AG04450 (cell line): ENCODE measurements at regions not wholly inside any gene's neighbourhood (a gene's known extent, or its start where the extent isn't known, plus 50 kb on each side); places are given as distances from the start of the nearest gene placed in this dataset.

Experiments
- CTCF ChIA-PET: fragments of 300-600, 350-600 bp; formaldehyde crosslinking; extraction: SDS; loops from one replicate; lab custom pipeline; 2022; ENCODE audit warnings: antibody characterized with exemption, inconsistent platforms; lab: Charles Lee
- POLR2A ChIA-PET: fragments of 350-600 bp; formaldehyde crosslinking; extraction: SDS; loops from one replicate; lab custom pipeline; 2021; ENCODE audit warnings: antibody characterized with exemption, inconsistent platforms; lab: Yijun Ruan, JAX
- DNase-seq: peaks from one replicate; pipeline ENCODE4 v3.0.0-alpha.2; 2011; ENCODE audit warnings: low read depth, low spot score
- H3K27ac ChIP-seq: one replicate; pipeline ENCODE4 v1.5.1; 2012; ENCODE audit warnings: low read depth, low read length, control low read depth
- H3K27me3 ChIP-seq: one replicate; pipeline ENCODE4 v1.6.0; 2012; ENCODE audit warnings: low read length; ENCODE audit not compliant: control insufficient read depth, insufficient read depth
- H3K4me3 ChIP-seq: 2 replicates; pipeline ENCODE4 v1.5.1; 2011; ENCODE audit warnings: mild to moderate bottlenecking, low read depth, low read length, control low read depth
- H3K9me3 ChIP-seq: 2 replicates; pipeline ENCODE4 v1.5.1; 2012; ENCODE audit warnings: low read length; ENCODE audit not compliant: control insufficient read depth, insufficient read depth
- CTCF ChIP-seq: IDR thresholded peaks from 2 replicates; pipeline ENCODE4 v1.5.1; 2011; ENCODE audit warnings: low read depth, low read length, control low read depth, inconsistent platforms

DNA sequence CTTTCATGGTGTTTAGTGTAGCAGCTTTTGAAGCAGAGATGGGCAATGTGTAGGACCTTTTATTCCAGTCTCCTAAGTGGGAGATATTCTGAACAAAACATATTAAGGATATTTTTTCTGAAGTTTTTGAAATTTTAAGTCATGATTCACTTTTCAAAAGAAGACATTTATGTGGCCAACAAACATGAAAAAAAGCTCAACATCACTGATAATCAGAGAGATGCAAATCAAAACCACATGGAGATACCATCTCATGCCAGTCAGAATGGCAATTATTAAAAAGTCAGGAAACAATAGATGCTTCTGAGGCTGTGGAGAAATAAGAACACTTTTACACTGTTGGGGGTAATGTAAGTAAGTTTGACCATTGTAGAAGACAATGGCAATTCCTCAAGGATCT is 76.0 kb downstream of the FAT4 start:
- DNase-seq, result no peak
- no peak overlapping the region for H3K27ac ChIP-seq
- no peak overlapping the region for H3K4me3 ChIP-seq
- no peak for TF ChIP-seq CTCF
- ChIA-PET CTCF (interaction anchor here (1.0 kb wide), 1 partner anchor 77 kb away, joined by 3 read pairs; no protein-coding TSS in a partner anchor), POLR2A (interaction anchor here (0.6 kb wide), 1 partner anchor 487 kb away, joined by 4 read pairs; no protein-coding TSS in a partner anchor)
- no peaks in the 10 kb centered on the region for H3K9me3 ChIP-seq
- no peaks in the 10 kb centered on the region for H3K27me3 ChIP-seq

GRCh38 chr4:125392694-125393093 is 77.9 kb downstream of the FAT4 start:
- CTCF ChIA-PET, result no interaction called here
- POLR2A ChIA-PET, result no interaction called here
- Histone ChIP-seq H3K9me3 (no peaks in the 10 kb centered on the region), H3K27ac (no peak overlapping the region), H3K27me3 (no peaks in the 10 kb centered on the region), H3K4me3 (no peak overlapping the region)
- no peak for DNase-seq
- no peak for TF ChIP-seq CTCF

DNA sequence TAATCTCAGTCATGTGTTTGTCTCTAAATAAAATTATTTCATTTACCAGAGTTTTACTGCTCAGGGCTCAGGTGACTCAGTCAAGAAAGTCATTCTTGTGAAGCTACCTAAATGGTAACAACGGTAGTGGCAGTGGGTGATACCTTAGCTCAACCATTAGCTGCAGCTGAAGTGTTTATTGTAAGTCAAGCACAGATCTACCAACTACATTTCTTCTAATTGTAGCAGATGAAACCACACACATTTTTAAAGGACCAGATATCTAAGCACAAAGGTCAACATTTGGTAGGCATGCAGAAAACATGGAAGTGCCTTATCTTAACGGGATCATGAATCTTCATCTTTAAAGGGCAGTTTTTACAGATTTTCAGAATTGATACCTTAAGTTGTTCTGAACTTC is 79.1 kb downstream of the FAT4 start:
- no peaks in the 10 kb centered on the region for H3K27me3 ChIP-seq
- POLR2A ChIA-PET, result no interaction called here
- no peak overlapping the region for H3K27ac ChIP-seq
- H3K4me3 ChIP-seq, result no peak overlapping the region
- no peak for TF ChIP-seq CTCF
- H3K9me3 ChIP-seq, result no peaks in the 10 kb centered on the region
- no peak for DNase-seq
- CTCF ChIA-PET, result interaction anchor here (1.3 kb wide), 1 partner anchor 77 kb away, joined by 3 read pairs; no protein-coding TSS in a partner anchor

GRCh38 chr4:125397226-125397625 is 82.5 kb downstream of the FAT4 start:
- Histone ChIP-seq H3K27ac (no peak overlapping the region), H3K27me3 (no peaks in the 10 kb centered on the region), H3K4me3 (no peak overlapping the region), H3K9me3 (no peaks in the 10 kb centered on the region)
- ChIA-PET POLR2A (no interaction called here), CTCF (no interaction called here)
- DNase-seq, result no peak
- TF ChIP-seq CTCF, result no peak

- no peak overlapping the region for H3K27ac ChIP-seq
- no peak for DNase-seq
- no peak for TF ChIP-seq CTCF
- CTCF ChIA-PET, result interaction anchor here (1.4 kb wide), 1 partner anchor 19 kb away, joined by 3 read pairs; no protein-coding TSS in a partner anchor
- POLR2A ChIA-PET, result no interaction called here
- H3K27me3 ChIP-seq, result no peaks in the 10 kb centered on the region
- H3K4me3 ChIP-seq, result no peak overlapping the region
- H3K9me3 ChIP-seq, result no peaks in the 10 kb centered on the region
Measured at GRCh38 chr4:125398263-125399002, 83.7 kb downstream of the FAT4 start.
